ENCODE measurements at regions not wholly inside any gene's neighbourhood (a gene's known extent, or its start where the extent isn't known, plus 50 kb on each side); places are given as distances from the start of the nearest gene placed in this dataset.

DNA sequence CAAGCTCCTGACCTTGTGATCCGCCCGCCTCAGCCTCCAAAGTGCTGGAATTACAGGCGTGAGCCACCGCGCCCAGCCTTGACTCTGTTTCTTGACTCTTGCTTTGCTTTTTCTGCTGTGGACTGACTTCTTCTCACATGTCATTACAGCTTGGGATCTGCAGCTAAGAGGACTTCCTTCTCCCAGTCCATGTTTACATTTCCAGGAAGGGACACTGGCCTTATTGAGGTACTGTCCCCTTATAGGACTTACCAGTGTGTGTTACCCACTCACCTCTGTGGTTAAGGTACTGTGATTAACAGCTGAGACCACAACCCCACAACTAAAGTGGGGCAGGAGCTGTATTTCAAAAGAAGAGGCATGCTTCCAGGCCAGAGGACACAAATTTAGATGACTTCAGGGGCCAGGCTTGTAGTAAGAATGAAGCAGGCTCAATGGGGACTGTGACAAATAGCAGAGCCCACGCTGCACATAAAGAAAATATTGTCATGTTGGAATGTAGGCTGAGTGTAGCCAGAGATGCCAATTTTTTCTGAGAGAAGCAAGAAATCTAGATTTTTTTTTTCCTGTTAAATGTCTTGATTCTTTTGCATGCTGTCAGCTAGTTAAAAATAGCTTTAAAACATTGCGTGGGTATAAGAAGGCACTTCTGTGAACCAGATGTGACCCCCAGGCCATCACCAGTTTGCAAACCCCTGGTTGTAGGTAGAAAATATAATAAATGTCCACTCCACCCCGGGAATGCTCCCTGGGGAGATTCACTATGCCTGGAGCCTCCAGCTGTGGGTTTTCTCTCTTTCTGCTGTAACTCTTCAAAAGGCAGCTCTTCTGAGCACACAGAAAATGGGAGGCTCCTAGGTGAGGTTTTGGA, 75.0 kb downstream of the PTPDC1 start:
- no peak for DNase-seq (ENCODE audit: low read depth, low spot score)

DNA sequence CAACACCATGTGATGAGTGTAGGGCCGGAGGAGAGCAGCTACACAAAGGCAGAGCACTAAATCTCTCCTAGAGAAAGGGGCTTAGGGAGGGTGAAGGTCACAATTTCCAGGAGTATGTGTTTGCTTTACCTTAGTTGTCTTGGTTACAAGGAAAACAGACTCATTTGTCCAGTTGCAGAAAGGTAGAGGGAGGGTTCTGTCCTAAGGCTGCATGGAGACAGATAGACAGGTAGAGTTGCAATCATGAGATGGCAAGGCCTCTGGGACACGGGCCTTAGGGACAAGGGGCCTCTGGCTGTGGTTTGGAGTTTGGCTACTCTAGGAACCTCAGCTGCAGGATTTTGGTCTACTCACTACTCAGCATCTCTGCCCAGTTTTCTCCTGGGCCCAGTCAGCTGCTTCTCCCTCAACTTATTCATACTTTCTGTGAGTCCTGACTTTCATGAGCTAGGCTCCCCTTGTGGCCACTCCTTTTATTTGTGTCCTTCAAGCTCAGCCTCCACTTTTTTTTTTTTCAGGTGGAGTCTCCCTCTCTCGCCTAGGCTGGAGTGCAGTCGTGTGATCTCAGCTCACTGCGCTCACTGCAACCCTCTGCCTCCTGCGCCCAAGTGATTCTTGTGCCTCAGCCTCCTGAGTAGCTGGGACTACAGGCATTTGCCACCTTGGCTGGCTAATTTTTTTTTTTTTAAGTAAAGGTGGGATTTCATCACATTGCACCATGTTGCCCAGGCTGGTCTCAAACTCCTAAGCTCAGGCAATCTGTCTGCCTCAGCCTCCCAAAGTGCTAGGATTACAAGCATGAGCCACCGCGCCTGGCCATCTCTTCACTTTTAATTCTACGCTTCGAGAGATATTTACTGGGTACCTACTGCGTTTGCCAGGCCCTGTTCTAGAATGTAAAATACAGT, 76.6 kb downstream of the PTPDC1 start:
- DNase-seq (ENCODE audit: low read depth, low spot score): no peak

DNA sequence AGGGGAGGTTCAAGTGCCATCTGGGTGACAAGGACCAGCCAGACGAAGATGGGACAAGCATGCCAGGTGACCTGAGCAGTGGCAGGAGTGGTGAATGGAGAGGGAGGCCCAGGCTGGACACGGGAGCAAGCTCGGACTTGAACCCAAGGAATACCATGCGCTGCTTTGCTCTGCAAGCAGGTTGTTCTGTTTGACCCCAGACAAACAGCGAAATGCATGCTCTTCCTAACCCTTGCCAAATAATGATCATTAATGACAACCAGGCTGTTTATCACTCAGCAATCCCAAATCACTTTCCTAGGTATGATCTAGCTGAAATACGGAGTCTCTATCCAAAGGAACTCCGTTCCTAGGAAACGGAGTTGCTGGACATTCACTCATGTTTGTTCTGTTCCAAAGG, 77.4 kb downstream of the PTPDC1 start:
- no peak for DNase-seq (ENCODE audit: low read depth, low spot score)

DNA sequence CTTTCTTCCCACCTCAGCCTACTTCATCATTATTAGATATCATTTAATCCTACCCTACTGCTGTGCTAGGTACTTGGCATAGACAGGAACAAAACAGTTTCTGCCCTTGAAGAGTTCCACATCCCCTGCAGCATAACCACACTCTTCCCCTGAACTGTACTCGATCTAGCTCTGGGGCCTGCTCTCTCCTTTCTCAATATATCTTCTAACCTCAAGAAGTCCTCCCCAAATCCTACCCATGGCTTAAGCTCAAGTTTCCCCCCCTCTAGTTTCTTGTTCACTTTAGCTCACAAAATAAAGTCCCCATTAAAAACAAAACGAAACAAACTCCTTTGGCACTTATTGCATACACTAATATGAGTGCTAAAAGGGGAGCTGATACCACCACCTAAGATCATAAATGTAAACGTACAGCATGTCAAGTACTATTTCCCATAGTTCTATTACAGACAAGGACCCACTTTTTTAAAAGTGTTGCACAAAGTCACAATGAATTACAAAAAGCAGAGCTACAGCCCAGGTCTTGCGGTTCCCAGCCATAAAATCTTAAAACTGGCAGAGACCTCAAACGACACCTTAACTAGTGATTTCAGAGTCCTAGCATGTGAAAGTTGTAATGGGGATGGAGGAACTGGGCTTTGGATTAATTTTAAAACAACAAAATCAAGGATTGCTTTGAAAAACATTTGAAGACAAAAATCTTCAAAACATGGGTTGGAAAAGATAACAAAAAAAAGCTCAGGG, 80.7 kb downstream of the PTPDC1 start:
- no peak for DNase-seq (ENCODE audit: low read depth, low spot score)

DNA sequence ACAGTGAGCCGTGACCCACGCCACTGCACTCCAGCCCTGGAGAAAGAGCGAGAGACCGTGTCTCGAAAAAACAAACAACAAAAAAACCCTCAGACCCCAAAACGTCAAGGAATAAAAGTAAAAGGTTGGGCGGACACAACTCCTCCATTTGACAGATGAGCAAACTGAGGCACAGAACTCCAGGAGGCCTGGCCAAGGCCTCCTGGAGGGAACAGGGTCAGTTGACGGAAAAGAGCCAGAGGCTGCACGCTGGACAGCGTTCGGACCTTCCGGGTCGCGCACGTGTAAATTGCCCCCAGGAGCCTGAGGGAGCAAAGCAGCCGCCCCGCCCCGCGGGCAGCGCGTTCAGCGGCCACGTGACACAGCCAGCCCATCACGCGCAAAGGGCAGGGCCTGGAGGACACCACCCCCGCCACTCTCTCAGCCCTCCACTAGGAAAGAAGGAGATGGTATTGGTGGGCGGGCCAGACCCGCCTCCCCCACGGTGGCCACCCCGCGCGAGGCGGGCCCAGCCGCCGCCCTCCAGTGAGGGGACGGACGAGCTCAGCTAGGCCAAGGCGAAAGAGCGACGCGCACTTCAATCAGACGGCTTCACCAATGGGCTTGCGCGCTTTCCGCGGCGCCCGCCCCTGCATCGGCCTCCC, 81.5 kb downstream of the PTPDC1 start:
- DNase-seq (ENCODE audit: low read depth, low spot score): peak; percentile 93

DNA sequence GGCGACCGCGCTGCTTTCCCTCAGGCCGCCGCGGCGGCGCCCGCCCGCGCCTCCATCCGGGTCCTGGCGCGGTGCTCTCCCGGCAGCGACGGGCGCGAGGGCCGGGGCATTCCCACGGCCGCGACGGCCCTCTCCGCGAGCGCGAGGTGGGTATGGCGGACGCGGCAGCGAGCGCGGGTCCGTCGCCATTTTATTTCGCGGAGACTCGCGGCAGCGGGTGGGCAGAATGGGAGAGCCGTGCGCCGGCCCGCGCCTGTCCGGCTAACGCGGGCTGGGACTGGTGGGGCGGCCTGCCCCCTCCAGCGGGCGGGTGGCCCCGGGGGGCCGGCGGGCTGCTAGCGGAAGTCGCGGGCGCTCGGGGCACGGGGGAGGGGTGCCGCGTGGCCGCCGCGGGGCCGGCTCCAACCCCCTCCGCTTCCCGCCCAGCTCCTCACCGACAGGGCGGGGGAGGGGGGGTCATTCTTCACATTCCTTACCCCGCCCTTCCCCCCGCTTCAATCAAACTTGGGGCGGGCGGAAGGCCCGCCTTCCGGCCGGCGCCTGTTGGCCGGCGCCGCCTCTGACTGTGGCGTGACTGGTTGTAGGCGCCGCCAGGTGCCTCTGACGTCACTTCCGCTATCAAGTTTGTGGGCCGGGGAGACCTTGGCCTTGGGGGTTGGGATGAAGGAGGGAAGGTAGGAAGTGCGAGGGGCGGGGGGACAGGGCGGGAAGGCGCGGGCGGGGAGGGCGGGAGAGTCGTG, 82.1 kb downstream of the PTPDC1 start:
- peak; percentile 93 for DNase-seq (ENCODE audit: low read depth, low spot score)

DNA sequence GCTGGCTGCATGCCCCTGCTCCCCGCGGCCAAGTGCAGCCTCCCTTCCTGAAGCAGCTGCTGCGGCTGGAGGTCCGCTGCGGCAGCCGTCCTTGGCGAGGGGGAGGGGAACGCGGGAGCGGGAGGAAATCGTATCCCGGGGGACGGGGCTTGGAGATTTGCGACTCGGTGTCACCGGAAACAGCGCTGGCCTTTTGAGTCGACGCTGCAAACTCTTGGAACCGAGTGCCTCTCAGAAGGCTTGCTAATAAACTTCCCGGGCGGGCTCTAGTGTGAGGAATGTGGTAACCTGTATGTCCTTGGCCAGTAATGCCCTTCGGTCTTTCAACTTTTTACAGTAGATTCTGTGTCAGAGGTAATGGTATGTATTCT, 82.7 kb downstream of the PTPDC1 start:
- no peak for DNase-seq (ENCODE audit: low read depth, low spot score)

DNA sequence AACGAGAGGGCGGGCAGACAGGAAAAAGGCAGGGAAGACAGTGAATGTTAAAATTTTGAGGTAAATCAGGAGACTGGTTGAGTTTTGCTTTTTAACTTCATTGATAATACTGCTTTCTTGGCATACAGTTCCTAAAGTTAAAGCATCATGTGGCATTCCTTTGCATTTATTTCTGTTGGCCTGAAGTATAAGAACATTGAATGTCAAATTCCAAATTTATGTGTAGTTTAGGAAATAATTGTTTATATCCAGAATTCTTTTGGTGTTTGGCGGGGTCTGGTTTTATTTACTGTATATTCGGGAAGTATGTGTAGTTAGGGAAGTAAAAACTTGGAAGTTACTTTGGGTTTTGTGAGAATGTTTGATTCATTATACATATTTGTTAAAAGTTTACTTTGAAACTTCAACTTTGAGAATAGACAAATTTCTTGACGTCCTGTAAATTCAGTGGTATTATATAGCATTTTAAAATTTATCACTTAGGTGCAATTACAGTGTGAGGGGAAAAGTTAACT, 83.2 kb downstream of the PTPDC1 start:
- DNase-seq (ENCODE audit: low read depth, low spot score): no peak

DNA sequence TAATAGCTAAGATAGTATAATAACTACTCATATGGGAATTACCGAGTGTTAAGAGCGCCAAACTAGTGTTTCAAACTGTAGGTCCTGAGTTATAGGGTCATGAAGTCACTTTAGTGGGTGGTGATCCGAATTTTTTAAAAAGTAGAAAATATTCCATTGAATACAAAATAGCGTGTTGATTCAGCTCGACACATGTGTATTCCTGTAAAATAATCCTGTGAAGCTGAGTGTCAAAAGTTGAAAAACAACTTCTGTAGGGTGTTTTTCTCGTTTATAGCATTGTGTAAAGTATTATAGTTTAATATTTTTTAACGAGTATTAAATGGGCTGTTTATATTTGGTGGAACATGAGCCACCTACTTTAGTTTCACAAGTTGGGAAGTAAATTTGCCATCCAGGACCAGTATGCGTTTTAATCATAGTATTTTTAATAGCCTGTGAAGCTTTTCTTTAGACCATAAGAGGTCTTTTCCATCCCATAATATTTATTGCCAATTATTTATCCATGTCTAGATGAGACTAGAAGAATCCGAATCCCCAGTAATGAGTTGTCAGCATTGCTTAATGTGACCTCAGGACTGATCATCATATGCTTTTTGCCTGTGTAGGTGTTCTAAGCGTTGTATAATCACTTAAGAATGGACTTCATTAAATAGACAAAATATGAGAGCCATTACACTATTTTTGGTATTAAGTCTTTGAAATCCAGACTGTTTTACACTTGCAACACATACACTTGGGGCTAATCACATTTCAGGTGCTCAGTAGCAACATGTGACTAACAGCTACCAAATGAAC, 84.1 kb downstream of the PTPDC1 start:
- no peak for DNase-seq (ENCODE audit: low read depth, low spot score)

DNA sequence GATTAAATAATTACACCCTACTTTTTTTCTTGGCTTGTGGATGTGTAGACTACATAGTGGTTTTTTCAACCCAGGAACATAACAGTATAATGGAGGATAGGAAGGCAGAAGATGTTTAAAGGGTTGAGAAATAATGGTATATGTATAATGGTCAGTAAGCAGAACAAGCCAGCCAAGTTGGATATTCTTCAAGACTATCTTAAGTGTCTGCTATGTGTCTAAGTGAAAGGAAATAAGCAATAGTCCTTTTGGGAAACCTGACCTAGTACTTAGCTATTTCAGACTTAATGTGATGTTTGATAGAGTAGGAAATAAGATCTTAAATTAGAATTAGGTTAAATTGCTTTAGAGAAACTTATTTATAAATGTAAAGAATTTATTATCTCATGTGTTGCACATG, 85.7 kb downstream of the PTPDC1 start:
- no peak for DNase-seq (ENCODE audit: low read depth, low spot score)

DNA sequence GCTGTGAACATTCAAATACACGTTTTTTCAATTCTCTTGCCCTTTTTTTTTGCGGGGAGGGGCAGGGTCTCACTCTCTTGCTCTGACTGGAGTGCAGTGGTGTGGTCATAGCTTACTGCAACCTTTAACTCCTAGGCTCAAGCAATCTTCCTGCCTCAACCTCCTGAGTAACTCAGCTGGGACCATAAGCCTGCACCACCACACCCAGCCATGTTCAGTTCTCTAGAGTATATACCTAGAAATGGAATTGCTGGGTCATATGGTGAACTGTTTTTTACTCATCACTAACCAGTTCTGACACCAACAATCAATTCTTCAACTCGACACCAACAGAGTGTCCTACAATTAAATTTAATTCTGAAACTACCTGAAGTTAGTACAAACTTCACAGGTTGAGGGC, 85.5 kb upstream of the ZNF169 start:
- no peak for DNase-seq (ENCODE audit: low read depth, low spot score)

DNA sequence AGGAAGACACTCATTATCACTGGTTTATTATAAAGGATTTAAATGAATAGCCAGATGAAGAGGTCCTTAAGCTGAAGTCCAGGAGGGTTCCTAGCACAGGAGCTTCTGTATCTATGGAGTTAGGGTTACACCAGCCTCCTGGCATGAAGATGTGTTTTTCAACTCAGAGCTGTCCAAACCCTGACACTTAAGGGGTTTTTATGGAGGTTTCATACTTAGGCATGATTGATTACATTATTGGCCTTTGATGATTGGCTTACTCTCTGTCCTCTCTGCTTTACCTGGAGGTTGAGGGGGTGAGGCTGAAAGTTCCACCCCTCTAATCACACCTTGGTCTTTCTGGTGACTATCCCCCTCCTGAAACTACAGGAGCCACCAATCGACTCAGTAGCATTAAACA, 84.9 kb upstream of the ZNF169 start:
- DNase-seq (ENCODE audit: low read depth, low spot score): no peak

DNA sequence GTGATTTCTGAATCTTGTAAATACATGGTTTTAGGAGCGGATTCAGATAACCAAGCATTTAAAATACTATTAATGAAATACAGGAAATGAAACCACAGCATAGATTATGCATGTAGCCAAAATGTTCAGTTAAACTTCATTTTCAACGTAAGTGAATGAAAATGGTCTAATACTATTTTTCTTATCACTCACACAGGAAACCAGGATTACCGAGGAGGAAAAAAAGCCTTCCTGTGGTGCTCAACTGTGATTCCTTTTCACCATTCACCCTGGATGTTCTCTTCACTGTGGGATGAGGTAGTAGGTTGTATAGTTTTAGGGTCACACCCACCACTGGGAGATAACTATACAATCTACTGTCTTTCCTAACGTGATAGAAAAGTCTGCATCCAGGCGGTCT, 83.4 kb upstream of the ZNF169 start:
- DNase-seq (ENCODE audit: low read depth, low spot score): no peak

DNA sequence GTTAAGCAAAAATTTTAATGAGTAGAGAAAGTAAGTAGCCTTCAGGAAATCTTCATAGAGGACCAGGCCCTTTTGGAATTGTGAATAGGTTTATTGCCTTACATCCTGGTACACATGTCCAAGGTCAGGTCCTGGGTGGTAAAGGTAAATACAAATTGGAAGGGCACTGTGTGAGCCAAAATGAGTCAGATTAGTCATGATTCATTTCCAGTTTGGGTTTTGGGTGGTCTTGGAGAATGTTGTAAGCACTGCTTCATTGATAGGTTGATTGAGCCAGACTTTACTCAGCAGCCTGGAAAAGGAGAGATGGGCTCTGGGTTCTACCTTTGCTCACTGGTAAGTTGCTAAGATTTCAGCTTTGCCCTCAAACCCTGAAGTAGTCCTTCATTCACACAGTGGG, 82.5 kb upstream of the ZNF169 start:
- no peak for DNase-seq (ENCODE audit: low read depth, low spot score)

DNA sequence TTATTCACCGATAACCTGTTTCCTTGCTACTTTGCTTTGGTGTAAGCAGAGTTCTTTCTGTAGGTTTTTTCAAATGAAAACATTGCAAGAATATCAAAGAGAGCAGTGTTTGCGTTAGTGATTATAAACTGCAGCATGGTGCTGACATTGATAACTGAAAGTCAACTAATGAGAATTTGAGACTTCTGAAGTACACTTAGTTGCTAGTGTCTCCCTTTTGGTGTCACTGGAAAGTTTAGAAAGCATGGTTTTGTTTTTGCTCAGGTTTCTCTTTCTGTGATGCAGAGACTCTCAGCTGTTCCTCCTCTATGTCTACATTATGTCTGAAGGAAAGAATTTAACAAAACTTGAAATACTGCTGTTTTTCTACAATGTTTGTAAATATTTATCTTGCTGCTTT, 80.2 kb upstream of the ZNF169 start:
- DNase-seq (ENCODE audit: low read depth, low spot score): no peak

DNA sequence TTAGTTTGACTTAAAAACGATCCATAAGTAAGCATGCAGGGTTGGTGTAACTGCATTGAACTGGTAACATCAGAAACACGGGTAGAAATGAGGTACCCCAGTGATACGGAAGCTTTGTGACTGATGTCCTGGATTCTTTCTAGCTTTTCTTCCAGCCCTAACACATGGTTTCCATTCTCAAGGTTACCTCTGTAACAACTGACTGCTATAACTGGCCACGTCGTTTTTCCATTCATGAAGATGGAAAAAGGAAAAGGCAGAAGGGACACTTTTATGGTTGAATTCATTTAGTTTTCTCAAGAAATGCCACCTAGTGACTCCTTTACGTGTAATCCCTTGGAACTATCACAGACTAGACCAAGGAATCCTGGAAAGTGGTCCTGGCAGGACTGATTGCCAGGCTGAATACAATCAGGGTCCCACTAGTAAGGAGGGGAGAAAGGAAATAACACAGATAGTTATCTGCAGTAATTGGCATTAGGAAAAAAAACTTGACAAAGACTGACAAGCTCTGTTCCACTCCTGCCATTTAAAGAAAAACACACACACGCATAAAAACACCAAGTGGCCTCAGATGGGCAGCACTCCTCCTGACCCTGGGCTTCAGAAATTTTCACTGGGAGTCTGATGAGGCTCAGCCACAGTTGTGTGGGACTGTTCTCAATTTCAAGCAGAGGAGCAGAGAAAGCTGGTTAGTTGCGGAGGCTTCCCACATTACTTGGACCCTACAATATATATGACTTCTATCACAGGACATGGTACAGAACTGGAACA, 77.5 kb upstream of the ZNF169 start:
- no peak for DNase-seq (ENCODE audit: low read depth, low spot score)

DNA sequence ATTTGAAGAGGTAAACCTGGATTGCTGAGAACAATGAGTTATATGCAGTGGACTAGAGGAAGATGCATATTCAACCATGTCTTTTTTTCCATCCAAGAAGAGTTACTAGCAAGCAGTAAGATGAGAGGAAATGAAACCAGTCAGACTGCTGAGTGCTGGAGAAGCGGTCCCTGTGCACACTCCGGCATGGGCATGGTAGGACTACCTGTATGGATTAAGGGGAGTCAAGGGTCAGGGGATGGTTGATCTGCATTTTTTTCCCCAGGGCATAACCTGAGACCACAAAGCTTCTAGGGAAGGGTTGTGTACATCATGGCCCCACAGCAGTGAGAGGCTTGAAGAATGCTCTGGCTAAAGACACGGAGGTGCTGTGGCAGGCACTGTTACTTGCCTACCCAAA, 76.6 kb upstream of the ZNF169 start:
- no peak for DNase-seq (ENCODE audit: low read depth, low spot score)

DNA sequence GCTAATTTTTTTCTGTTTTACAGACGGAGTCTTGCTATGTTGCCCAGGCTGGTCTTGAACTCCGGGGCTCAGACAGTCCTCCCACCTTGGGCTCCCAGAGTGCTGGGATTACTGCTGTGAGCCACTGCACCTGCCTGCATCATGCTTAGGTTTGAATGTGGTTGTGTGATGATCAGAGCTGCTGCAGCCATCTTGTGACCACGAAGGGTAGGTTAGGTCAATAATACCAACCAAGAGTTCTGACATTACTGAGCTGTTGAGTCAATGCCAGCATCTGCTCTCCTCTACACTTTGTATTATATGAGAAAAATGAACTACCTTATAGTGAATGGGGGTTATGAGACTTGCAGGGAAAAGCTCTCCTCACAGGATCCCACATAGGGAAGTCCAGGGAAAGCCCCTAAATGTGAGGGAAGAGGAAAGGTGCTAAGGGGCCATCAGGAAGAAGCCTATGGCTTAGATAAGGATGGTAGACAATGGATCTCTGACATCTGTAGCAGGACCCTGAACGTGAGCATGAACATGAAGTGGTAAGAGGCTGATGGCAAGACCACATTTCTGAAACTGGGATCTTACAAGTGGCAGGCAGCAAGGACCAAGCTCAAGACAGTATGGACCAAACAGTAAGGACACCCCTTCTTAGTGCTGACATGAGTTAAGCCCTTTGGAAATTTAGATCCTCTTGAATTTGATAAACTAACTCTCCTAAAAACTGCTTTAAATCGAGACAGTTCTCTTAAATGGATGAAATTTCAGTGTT, 75.7 kb upstream of the ZNF169 start:
- no peak for DNase-seq (ENCODE audit: low read depth, low spot score)

All from activated naive CD8-positive, alpha-beta T cell treated with anti-CD3 and anti-CD28 coated beads, Interleukin-2, amount 50 U/mL, for 16 hours (primary cell).